SK-N-SH (cell line): ENCODE measurements at regions not wholly inside any gene's neighbourhood (a gene's known extent, or its start where the extent isn't known, plus 50 kb on each side); places are given as distances from the start of the nearest gene placed in this dataset.

Experiments
- CTCF ChIP-seq: fragments of 200-600 bp; sonication (generic); IDR thresholded peaks from 2 replicates; pipeline ENCODE4 v1.6.1; 2017; ENCODE audit warnings: antibody characterized with exemption, mild to moderate bottlenecking, moderate library complexity
- EZH2phosphoT487 ChIP-seq: fragments of 200-600 bp; sonication (generic); IDR thresholded peaks from 2 replicates; pipeline ENCODE4 v1.6.1; 2017; ENCODE audit warnings: low read depth, mixed run types, mild to moderate bottlenecking, antibody characterized with exemption, moderate library complexity, borderline replicate concordance
- TF ChIP-seq, protein P1 (sequence below): IDR thresholded peaks from 2 replicates; pipeline ENCODE4 v1.4.0; 2012; ENCODE audit warnings: low read depth
- TF ChIP-seq, protein P2 (sequence below): fragments of 150-350 bp; IDR thresholded peaks from 2 replicates; pipeline ENCODE4 v1.6.1; 2017; ENCODE audit warnings: antibody characterized with exemption, low read length, low read depth, borderline replicate concordance

- no peak for TF ChIP-seq CTCF
- TF ChIP-seq, protein P1, sequence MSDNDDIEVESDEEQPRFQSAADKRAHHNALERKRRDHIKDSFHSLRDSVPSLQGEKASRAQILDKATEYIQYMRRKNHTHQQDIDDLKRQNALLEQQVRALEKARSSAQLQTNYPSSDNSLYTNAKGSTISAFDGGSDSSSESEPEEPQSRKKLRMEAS: no peak
- TF ChIP-seq, protein P2, sequence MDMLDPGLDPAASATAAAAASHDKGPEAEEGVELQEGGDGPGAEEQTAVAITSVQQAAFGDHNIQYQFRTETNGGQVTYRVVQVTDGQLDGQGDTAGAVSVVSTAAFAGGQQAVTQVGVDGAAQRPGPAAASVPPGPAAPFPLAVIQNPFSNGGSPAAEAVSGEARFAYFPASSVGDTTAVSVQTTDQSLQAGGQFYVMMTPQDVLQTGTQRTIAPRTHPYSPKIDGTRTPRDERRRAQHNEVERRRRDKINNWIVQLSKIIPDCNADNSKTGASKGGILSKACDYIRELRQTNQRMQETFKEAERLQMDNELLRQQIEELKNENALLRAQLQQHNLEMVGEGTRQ: no peak
- TF ChIP-seq EZH2phosphoT487: no peak
Measured at GRCh38 chr20:43243672-43244269, 54.1 kb upstream of the PTPRT start.
